ENCODE measurements at regions not wholly inside any gene's neighbourhood (a gene's known extent, or its start where the extent isn't known, plus 50 kb on each side); places are given as distances from the start of the nearest gene placed in this dataset.

GRCh38 chr2:174681099-174682006 lies 82.9 kb downstream of the CHRNA1 start:
- no peak for TF ChIP-seq CTCF (IDR thresholded peaks at IDR 0.05; ENCODE audit: borderline replicate concordance, extremely low read depth, low read length, poor library complexity, severe bottlenecking)
- TF ChIP-seq EZH2 (IDR thresholded peaks at IDR 0.05; ENCODE audit: borderline replicate concordance, low read depth, low read length, severe bottlenecking) = no peak
